ENCODE measurements at regions not wholly inside any gene's neighbourhood (a gene's known extent, or its start where the extent isn't known, plus 50 kb on each side); places are given as distances from the start of the nearest gene placed in this dataset.

DNA sequence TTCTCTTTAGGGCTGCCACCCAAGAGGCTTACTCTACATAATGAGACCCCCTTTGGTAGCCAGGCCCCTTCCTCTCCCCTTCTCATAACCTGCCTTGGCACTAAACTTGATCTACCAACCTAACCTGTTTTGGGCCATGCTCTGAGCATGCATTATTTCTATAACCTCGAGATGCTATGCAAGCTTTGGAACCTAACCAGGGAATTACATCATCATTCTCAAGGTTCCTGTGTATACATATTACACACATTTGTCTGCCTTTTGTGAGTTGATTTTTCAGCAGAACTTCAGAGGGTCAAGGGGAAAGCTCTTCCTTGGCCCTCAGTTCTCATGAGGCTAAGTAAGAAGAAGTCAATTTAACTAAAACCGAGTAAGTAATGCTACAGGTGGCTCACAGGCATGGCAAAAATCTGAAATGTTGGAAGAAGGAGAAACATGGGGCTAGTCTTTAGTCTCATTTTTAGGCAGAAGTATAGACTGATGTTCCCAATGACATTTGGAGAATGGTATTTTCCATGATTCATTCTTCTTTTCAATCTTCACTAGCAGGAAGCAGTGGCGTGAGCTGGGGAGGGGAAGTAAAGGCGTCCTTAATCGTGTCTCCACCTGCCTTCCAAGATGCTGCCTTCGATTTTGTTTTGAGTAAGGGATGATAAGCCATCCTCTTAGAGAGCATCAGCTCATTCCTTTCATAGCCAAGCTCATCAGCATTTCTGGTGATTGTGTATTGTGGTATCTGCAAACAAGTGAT, 308.4 kb downstream of the ABCC12 start:
- Histone ChIP-seq H3K9me3 (no peaks in the 10 kb centered on the region), H3K27me3 (no peaks in the 10 kb centered on the region), H3K36me3 (no peaks in the 10 kb centered on the region), H3K4me3 (no peak overlapping the region), H3K4me1 (no peaks in the 10 kb centered on the region), H3K27ac (no peak overlapping the region)
- TF ChIP-seq, protein P1, sequence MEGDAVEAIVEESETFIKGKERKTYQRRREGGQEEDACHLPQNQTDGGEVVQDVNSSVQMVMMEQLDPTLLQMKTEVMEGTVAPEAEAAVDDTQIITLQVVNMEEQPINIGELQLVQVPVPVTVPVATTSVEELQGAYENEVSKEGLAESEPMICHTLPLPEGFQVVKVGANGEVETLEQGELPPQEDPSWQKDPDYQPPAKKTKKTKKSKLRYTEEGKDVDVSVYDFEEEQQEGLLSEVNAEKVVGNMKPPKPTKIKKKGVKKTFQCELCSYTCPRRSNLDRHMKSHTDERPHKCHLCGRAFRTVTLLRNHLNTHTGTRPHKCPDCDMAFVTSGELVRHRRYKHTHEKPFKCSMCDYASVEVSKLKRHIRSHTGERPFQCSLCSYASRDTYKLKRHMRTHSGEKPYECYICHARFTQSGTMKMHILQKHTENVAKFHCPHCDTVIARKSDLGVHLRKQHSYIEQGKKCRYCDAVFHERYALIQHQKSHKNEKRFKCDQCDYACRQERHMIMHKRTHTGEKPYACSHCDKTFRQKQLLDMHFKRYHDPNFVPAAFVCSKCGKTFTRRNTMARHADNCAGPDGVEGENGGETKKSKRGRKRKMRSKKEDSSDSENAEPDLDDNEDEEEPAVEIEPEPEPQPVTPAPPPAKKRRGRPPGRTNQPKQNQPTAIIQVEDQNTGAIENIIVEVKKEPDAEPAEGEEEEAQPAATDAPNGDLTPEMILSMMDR (IDR thresholded peaks at IDR 0.05): no peak
- no peak for TF ChIP-seq POLR2A (IDR thresholded peaks at IDR 0.05)
- intact Hi-C loops (cut with DNase I): no loop called here
- 47 to 48% methylated on average over 6 of the region's 6 CpGs for WGBS, 2 donors
- DNase-seq: no peak

DNA sequence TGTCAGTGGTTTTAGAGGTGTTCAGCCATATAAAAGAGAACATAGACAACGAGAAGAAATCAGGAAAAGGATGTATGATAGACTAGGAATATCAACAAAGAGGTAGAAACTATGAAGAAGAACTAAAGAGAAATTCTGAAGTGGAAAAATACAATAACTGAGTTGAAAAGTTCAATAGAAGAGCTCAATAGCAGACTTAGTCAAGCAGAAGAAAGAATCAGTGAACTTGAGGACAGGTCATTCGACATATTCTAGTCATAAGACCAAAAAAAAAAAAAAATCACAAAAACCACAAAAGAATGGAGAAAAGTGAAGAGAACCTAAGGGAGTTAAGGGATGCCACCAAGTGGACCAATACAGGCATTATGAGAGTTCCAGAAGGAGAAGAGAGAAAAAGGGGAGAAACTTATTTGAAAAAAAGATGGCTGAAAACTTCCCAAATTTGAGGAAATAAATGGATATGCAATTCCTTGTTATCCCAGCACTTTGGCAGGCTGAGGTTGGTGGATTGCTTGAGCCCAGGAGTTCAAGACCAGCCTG, 321.2 kb downstream of the ABCC12 start:
- H3K27me3 ChIP-seq: no peaks in the 10 kb centered on the region
- intact Hi-C loops (cut with DNase I): no loop called here
- no peak overlapping the region for H3K27ac ChIP-seq
- no peak for DNase-seq
- TF ChIP-seq, protein P1 (IDR thresholded peaks at IDR 0.05): no peak
- no peak for TF ChIP-seq POLR2A (IDR thresholded peaks at IDR 0.05)
- no peaks in the 10 kb centered on the region for H3K4me1 ChIP-seq
- WGBS, 2 donors: 35 to 40% methylated on average over 2 of the region's 2 CpGs
- H3K4me3 ChIP-seq: no peak overlapping the region
- H3K36me3 ChIP-seq: no peaks in the 10 kb centered on the region
- peaks cover 0 to 17% (median 0%) of the 10 kb centered on the region in 3 donors for H3K9me3 ChIP-seq

DNA sequence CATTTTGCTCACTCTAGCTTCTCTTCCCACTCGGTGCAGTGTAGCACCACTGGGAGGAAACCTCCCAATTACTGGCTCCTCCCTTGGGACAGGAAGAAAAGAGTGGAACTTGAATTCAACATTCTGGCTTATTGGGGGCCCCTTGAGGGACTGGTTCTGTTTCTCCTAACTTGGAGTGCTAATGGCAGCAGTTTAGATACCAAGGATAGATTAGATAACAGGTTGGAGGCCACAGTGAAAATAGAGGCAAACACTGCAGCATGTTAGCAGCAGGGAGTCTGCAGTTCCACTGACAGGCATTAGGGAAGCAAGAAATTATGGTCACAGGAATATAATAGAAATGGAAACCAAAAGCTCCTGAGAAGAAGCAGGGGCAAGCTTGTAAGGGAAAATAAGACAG, 322.0 kb downstream of the ABCC12 start:
- Histone ChIP-seq H3K27me3 (no peaks in the 10 kb centered on the region), H3K4me1 (no peaks in the 10 kb centered on the region), H3K4me3 (no peak overlapping the region), H3K36me3 (no peaks in the 10 kb centered on the region), H3K27ac (no peak overlapping the region), H3K9me3 (peaks cover 0 to 17% (median 0%) of the 10 kb centered on the region in 3 donors)
- 60 to 82% methylated on average over 1 of the region's 1 CpG for WGBS, 2 donors
- no peak for DNase-seq
- TF ChIP-seq, protein P1 (IDR thresholded peaks at IDR 0.05): no peak
- TF ChIP-seq POLR2A (IDR thresholded peaks at IDR 0.05): no peak
- intact Hi-C loops (cut with DNase I): no loop called here

DNA sequence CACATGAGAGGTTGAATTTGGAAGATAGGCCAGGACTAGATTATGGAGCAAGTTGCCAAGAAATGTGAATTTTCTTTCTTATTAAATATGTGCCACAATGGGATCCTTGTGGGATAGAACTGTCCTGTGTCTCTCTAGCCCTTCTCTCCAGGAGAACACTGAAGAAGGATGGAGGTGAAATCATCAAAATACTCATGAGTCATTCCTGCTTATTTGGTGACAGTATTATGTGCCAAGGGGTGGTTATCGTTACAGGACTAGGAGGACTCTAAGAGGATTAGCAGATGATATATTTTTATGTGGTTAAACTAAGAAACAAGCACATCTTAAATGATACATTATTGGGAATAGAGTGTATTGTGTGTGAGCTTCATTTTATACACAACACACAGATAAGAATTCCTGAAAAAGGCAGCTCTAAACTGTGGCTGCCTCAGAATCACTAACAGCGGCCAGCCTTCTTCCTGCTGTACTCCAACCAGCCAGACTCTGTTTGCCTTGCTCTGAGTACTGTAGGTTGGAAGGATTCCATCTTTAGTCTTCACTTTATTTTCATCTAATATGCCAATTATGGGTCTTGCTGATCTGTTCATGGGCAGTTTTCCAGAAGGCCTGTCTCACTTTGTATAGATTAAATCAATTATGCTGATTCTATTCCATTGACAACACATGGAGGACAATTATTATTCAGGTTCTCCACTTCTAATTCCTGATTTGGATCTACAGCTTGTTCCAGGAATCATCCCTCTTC, 325.8 kb downstream of the ABCC12 start:
- Histone ChIP-seq H3K4me3 (no peak overlapping the region), H3K27ac (no peak overlapping the region), H3K9me3 (peaks cover 0 to 17% (median 0%) of the 10 kb centered on the region in 3 donors), H3K27me3 (no peaks in the 10 kb centered on the region), H3K4me1 (no peaks in the 10 kb centered on the region), H3K36me3 (no peaks in the 10 kb centered on the region)
- no peak for DNase-seq
- intact Hi-C loops (cut with DNase I): no loop called here
- 72 to 75% methylated on average over 2 of the region's 2 CpGs for WGBS, 2 donors
- TF ChIP-seq POLR2A (IDR thresholded peaks at IDR 0.05): no peak
- TF ChIP-seq, protein P1 (IDR thresholded peaks at IDR 0.05): no peak

DNA sequence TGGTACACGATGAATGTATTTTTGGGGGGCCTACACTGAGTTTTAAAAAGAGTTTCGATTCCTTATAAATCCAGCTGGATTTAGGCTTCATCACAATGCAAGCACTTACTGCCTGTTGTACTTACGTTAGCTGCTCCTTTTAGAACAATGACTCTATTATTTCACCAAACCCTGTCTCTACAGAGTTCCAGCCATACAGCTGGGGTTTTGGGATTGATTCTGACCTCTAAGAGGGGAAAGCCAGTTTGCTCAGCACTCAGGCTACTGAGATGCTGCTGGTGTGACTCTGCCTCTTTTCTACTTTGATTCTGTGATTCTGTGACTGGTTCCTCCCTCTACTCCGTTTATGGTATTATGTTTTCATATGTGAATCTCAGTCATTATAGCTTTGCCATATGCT, 329.7 kb downstream of the ABCC12 start:
- intact Hi-C loops (cut with DNase I): no loop called here
- no peak for TF ChIP-seq POLR2A (IDR thresholded peaks at IDR 0.05)
- TF ChIP-seq, protein P1 (IDR thresholded peaks at IDR 0.05): no peak
- Histone ChIP-seq H3K36me3 (no peaks in the 10 kb centered on the region), H3K27ac (no peak overlapping the region), H3K27me3 (no peaks in the 10 kb centered on the region), H3K4me1 (no peaks in the 10 kb centered on the region), H3K9me3 (peaks cover 0 to 5% (median 0%) of the 10 kb centered on the region in 3 donors), H3K4me3 (no peak overlapping the region)
- no peak for DNase-seq
- WGBS, 2 donors: 50 to 65% methylated on average over 4 of the region's 4 CpGs
